ENCODE measurements at regions not wholly inside any gene's neighbourhood (a gene's known extent, or its start where the extent isn't known, plus 50 kb on each side); places are given as distances from the start of the nearest gene placed in this dataset.

- Histone ChIP-seq H3K27me3 (ENCODE audit: insufficient read depth, low read length) (no peaks in the 10 kb centered on the region), H3K4me3 (ENCODE audit: low read length) (no peak overlapping the region), H3K9ac (ENCODE audit: low read depth, low read length) (no peak overlapping the region), H3K9me3 (ENCODE audit: insufficient read depth, low read depth, low read length) (peaks cover 2% of the 10 kb centered on the region), H3K36me3 (ENCODE audit: insufficient read depth, low read length) (no peaks in the 10 kb centered on the region), H3K27ac (ENCODE audit: low read depth, low read length) (no peak overlapping the region), H3K4me1 (ENCODE audit: insufficient read depth, low read length) (no peaks in the 10 kb centered on the region)
- WGBS, result 89% methylated on average over 1 of the region's 1 CpG
These were observed 128.4 kb upstream of the MEIS1 start for GRCh38 chr2:66306483-66306882.

GRCh38 chr2:66305718-66306117, 129.2 kb upstream of the MEIS1 start:
- no peak overlapping the region for H3K27ac ChIP-seq (ENCODE audit: low read depth, low read length)

GRCh38 chr2:66303471-66303870, 131.5 kb upstream of the MEIS1 start:
- H3K27ac ChIP-seq (ENCODE audit: low read depth, low read length), result no peak overlapping the region
- H3K36me3 ChIP-seq (ENCODE audit: insufficient read depth, low read length), result no peaks in the 10 kb centered on the region
- no peak overlapping the region for H3K9ac ChIP-seq (ENCODE audit: low read depth, low read length)
- H3K4me3 ChIP-seq (ENCODE audit: low read length), result no peak overlapping the region
- H3K4me1 ChIP-seq (ENCODE audit: insufficient read depth, low read length), result no peaks in the 10 kb centered on the region
- no peaks in the 10 kb centered on the region for H3K27me3 ChIP-seq (ENCODE audit: insufficient read depth, low read length)
- WGBS, result 95% methylated on average over 4 of the region's 4 CpGs
- H3K9me3 ChIP-seq (ENCODE audit: insufficient read depth, low read depth, low read length), result no peaks in the 10 kb centered on the region

More at GRCh38 chr2:66305718-66306117, 129.2 kb upstream of the MEIS1 start:
- Histone ChIP-seq H3K9ac (ENCODE audit: low read depth, low read length) (no peak overlapping the region), H3K4me1 (ENCODE audit: insufficient read depth, low read length) (no peaks in the 10 kb centered on the region), H3K9me3 (ENCODE audit: insufficient read depth, low read depth, low read length) (no peaks in the 10 kb centered on the region), H3K36me3 (ENCODE audit: insufficient read depth, low read length) (no peaks in the 10 kb centered on the region), H3K4me3 (ENCODE audit: low read length) (no peak overlapping the region), H3K27me3 (ENCODE audit: insufficient read depth, low read length) (no peaks in the 10 kb centered on the region)
- 92% methylated on average over 12 of the region's 12 CpGs for WGBS

- H3K4me1 ChIP-seq (ENCODE audit: insufficient read depth, low read length), result no peaks in the 10 kb centered on the region
- no peak overlapping the region for H3K4me3 ChIP-seq (ENCODE audit: low read length)
- no peaks in the 10 kb centered on the region for H3K27me3 ChIP-seq (ENCODE audit: insufficient read depth, low read length)
- no peaks in the 10 kb centered on the region for H3K36me3 ChIP-seq (ENCODE audit: insufficient read depth, low read length)
- no peak overlapping the region for H3K27ac ChIP-seq (ENCODE audit: low read depth, low read length)
- WGBS, result 93% methylated on average over 9 of the region's 9 CpGs
- H3K9ac ChIP-seq (ENCODE audit: low read depth, low read length), result no peak overlapping the region
- no peaks in the 10 kb centered on the region for H3K9me3 ChIP-seq (ENCODE audit: insufficient read depth, low read depth, low read length)
These were observed 133.2 kb upstream of the MEIS1 start for GRCh38 chr2:66301767-66302140.

GRCh38 chr2:66301022-66301766, 133.7 kb upstream of the MEIS1 start:
- Histone ChIP-seq H3K9ac (ENCODE audit: low read depth, low read length) (no peak overlapping the region), H3K9me3 (ENCODE audit: insufficient read depth, low read depth, low read length) (no peaks in the 10 kb centered on the region), H3K4me1 (ENCODE audit: insufficient read depth, low read length) (no peaks in the 10 kb centered on the region), H3K36me3 (ENCODE audit: insufficient read depth, low read length) (no peaks in the 10 kb centered on the region), H3K4me3 (ENCODE audit: low read length) (no peak overlapping the region), H3K27ac (ENCODE audit: low read depth, low read length) (no peak overlapping the region), H3K27me3 (ENCODE audit: insufficient read depth, low read length) (no peaks in the 10 kb centered on the region)
- WGBS, result 94% methylated on average over 20 of the region's 20 CpGs

- Histone ChIP-seq H3K9me3 (ENCODE audit: insufficient read depth, low read depth, low read length) (no peaks in the 10 kb centered on the region), H3K27me3 (ENCODE audit: insufficient read depth, low read length) (no peaks in the 10 kb centered on the region), H3K36me3 (ENCODE audit: insufficient read depth, low read length) (no peaks in the 10 kb centered on the region), H3K4me3 (ENCODE audit: low read length) (no peak overlapping the region), H3K9ac (ENCODE audit: low read depth, low read length) (no peak overlapping the region), H3K27ac (ENCODE audit: low read depth, low read length) (no peak overlapping the region), H3K4me1 (ENCODE audit: insufficient read depth, low read length) (peaks cover 3% of the 10 kb centered on the region; the same call in 1 of the 2 replicates)
- WGBS, result no CpG with 5 or more reads among the region's 1 CpG
These were observed 151.1 kb upstream of the MEIS1 start for GRCh38 chr2:66283787-66284186.

- peaks cover 3% of the 10 kb centered on the region; the same call in 1 of the 2 replicates for H3K4me1 ChIP-seq (ENCODE audit: insufficient read depth, low read length)
- no peaks in the 10 kb centered on the region for H3K27me3 ChIP-seq (ENCODE audit: insufficient read depth, low read length)
- H3K9ac ChIP-seq (ENCODE audit: low read depth, low read length), result no peak overlapping the region
- H3K27ac ChIP-seq (ENCODE audit: low read depth, low read length), result no peak overlapping the region
- H3K36me3 ChIP-seq (ENCODE audit: insufficient read depth, low read length), result no peaks in the 10 kb centered on the region
- no peak overlapping the region for H3K4me3 ChIP-seq (ENCODE audit: low read length)
- H3K9me3 ChIP-seq (ENCODE audit: insufficient read depth, low read depth, low read length), result no peaks in the 10 kb centered on the region
These were observed 152.9 kb upstream of the MEIS1 start for GRCh38 chr2:66281980-66282379.

- H3K9me3 ChIP-seq (ENCODE audit: insufficient read depth, low read depth, low read length), result no peaks in the 10 kb centered on the region
- WGBS, result 95% methylated on average over 6 of the region's 6 CpGs
- H3K36me3 ChIP-seq (ENCODE audit: insufficient read depth, low read length), result no peaks in the 10 kb centered on the region
- no peak overlapping the region for H3K9ac ChIP-seq (ENCODE audit: low read depth, low read length)
- H3K4me3 ChIP-seq (ENCODE audit: low read length), result no peak overlapping the region
- no peaks in the 10 kb centered on the region for H3K27me3 ChIP-seq (ENCODE audit: insufficient read depth, low read length)
- no peak overlapping the region for H3K27ac ChIP-seq (ENCODE audit: low read depth, low read length)
- peaks cover 4% of the 10 kb centered on the region for H3K4me1 ChIP-seq (ENCODE audit: insufficient read depth, low read length)
These were observed 155.9 kb upstream of the MEIS1 start for GRCh38 chr2:66279024-66279423.

GRCh38 chr2:66275984-66276383, 158.9 kb upstream of the MEIS1 start:
- H3K9ac ChIP-seq (ENCODE audit: low read depth, low read length), result no peak overlapping the region
- peaks cover 10% of the 10 kb centered on the region for H3K4me1 ChIP-seq (ENCODE audit: insufficient read depth, low read length)
- H3K27me3 ChIP-seq (ENCODE audit: insufficient read depth, low read length), result no peaks in the 10 kb centered on the region
- 95% methylated on average over 1 of the region's 1 CpG for WGBS
- no peak overlapping the region for H3K27ac ChIP-seq (ENCODE audit: low read depth, low read length)
- no peaks in the 10 kb centered on the region for H3K36me3 ChIP-seq (ENCODE audit: insufficient read depth, low read length)
- H3K9me3 ChIP-seq (ENCODE audit: insufficient read depth, low read depth, low read length), result no peaks in the 10 kb centered on the region
- H3K4me3 ChIP-seq (ENCODE audit: low read length), result no peak overlapping the region

- Histone ChIP-seq H3K4me3 (ENCODE audit: low read length) (no peak overlapping the region), H3K4me1 (ENCODE audit: insufficient read depth, low read length) (peaks cover 25% of the 10 kb centered on the region)
- WGBS, result 90% methylated on average over 3 of the region's 4 CpGs
These were observed 160.9 kb upstream of the MEIS1 start for GRCh38 chr2:66273933-66274490.

GRCh38 chr2:66272751-66273150, 162.2 kb upstream of the MEIS1 start:
- no peak overlapping the region for H3K27ac ChIP-seq (ENCODE audit: low read depth, low read length)
- H3K9ac ChIP-seq (ENCODE audit: low read depth, low read length), result no peak overlapping the region
- no peaks in the 10 kb centered on the region for H3K27me3 ChIP-seq (ENCODE audit: insufficient read depth, low read length)
- H3K36me3 ChIP-seq (ENCODE audit: insufficient read depth, low read length), result no peaks in the 10 kb centered on the region
- 97% methylated on average over 6 of the region's 6 CpGs for WGBS
- H3K4me1 ChIP-seq (ENCODE audit: insufficient read depth, low read length), result peaks cover 25% of the 10 kb centered on the region
- H3K4me3 ChIP-seq (ENCODE audit: low read length), result no peak overlapping the region
- H3K9me3 ChIP-seq (ENCODE audit: insufficient read depth, low read depth, low read length), result no peaks in the 10 kb centered on the region

More at GRCh38 chr2:66273933-66274490, 160.9 kb upstream of the MEIS1 start:
- no peaks in the 10 kb centered on the region for H3K9me3 ChIP-seq (ENCODE audit: insufficient read depth, low read depth, low read length)
- H3K27ac ChIP-seq (ENCODE audit: low read depth, low read length), result no peak overlapping the region
- H3K9ac ChIP-seq (ENCODE audit: low read depth, low read length), result no peak overlapping the region
- H3K27me3 ChIP-seq (ENCODE audit: insufficient read depth, low read length), result no peaks in the 10 kb centered on the region
- H3K36me3 ChIP-seq (ENCODE audit: insufficient read depth, low read length), result no peaks in the 10 kb centered on the region

Measured in HUES64 (cell line).